Peyer's patch (tissue), 4 donors: ENCODE measurements at regions not wholly inside any gene's neighbourhood (a gene's known extent, or its start where the extent isn't known, plus 50 kb on each side); places are given as distances from the start of the nearest gene placed in this dataset.

Experiments used
- DNase-seq, 3 donors: peaks; one replicate each; pipeline ENCODE4 v3.0.0-alpha.2; 2017 to 2019
- H3K27ac ChIP-seq, 4 donors: fragments of 200-600 bp; sonication (generic); one replicate each; pipeline ENCODE4 v1.5.1; 2016 to 2019
- H3K27me3 ChIP-seq, 2 donors: fragments of 200-600 bp; sonication (generic); one replicate each; pipeline ENCODE4 v1.5.1; 2019
- H3K36me3 ChIP-seq, 3 donors: fragments of 200-600 bp; sonication (generic); one replicate each; pipeline ENCODE4 v1.5.1; 2016 to 2019
- H3K4me1 ChIP-seq, 4 donors: fragments of 200-600 bp; sonication (generic); one replicate each; pipeline ENCODE4 v1.5.1; 2016 to 2019
- H3K4me3 ChIP-seq, 4 donors: fragments of 200-600 bp; sonication (generic); 1 replicate in 3 of 4; 2 replicates in 1 of 4; pipeline ENCODE4 v1.5.1; 2016 to 2019; ENCODE audit warnings: mild to moderate bottlenecking in 1 of 4
- H3K9me3 ChIP-seq, 4 donors: fragments of 200-600 bp; sonication (generic); one replicate each; pipeline ENCODE4 v1.5.1; 2016 to 2019; ENCODE audit warnings: mild to moderate bottlenecking in 1 of 4
- POLR2A ChIP-seq, 2 donors: fragments of 450-650 bp; IDR thresholded peaks; one replicate each; pipeline ENCODE4 v1.5.1; 2017; ENCODE audit warnings: antibody characterized with exemption in 2 of 2, mild to moderate bottlenecking in 2 of 2, moderate library complexity in 2 of 2
- TF ChIP-seq, protein P1 (sequence below), 6 experiments: fragments of 450-650 bp in 4 of 6; fragments of 200-600 bp in 2 of 6; sonication (generic) in 1 of 6; IDR thresholded peaks; one replicate each; pipeline ENCODE4 v1.5.1; 2017 to 2019; ENCODE audit warnings: antibody characterized with exemption in 6 of 6, mild to moderate bottlenecking in 3 of 6, moderate library complexity in 1 of 6

DNA sequence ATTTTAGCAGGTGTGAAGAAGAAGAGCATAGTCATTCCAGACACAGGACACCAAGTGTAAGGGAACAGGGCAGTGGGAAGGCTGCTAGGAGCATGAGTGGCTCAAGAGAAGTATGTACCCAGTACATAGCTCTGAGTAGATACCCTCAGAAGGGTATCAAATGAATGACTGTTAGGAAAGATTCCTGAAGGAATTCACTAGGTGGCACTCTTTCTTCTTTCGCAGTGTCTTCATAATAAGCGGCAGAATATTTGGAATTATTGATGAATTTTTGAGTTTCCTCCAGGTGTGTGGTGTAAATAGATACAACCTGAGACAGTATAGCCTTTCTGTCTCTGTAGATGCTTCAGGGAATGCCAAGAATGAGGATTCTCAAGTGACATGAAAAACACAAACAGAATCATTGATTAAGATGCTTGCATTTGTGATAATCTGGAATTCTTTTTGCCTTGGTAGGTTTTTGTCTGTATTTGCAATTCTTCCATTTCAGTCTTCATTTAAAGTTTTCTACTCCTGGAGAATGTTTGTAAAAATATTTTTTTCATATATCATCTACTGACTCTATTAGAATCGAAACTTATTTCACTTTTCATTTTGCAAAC, 264.3 kb upstream of the RIMS1 start:
- Histone ChIP-seq H3K4me1 (no peaks in the 10 kb centered on the region), H3K9me3 (peaks cover 0 to 4% (median 0%) of the 10 kb centered on the region in 4 donors), H3K27me3 (no peaks in the 10 kb centered on the region), H3K4me3 (no peak overlapping the region), H3K36me3 (no peaks in the 10 kb centered on the region), H3K27ac (no peak overlapping the region)
- no peak for DNase-seq
- TF ChIP-seq, protein P1, sequence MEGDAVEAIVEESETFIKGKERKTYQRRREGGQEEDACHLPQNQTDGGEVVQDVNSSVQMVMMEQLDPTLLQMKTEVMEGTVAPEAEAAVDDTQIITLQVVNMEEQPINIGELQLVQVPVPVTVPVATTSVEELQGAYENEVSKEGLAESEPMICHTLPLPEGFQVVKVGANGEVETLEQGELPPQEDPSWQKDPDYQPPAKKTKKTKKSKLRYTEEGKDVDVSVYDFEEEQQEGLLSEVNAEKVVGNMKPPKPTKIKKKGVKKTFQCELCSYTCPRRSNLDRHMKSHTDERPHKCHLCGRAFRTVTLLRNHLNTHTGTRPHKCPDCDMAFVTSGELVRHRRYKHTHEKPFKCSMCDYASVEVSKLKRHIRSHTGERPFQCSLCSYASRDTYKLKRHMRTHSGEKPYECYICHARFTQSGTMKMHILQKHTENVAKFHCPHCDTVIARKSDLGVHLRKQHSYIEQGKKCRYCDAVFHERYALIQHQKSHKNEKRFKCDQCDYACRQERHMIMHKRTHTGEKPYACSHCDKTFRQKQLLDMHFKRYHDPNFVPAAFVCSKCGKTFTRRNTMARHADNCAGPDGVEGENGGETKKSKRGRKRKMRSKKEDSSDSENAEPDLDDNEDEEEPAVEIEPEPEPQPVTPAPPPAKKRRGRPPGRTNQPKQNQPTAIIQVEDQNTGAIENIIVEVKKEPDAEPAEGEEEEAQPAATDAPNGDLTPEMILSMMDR (IDR thresholded peaks at IDR 0.05) = peak in 3 of 6 experiments; percentile 34 to 50 (median 34)
- TF ChIP-seq POLR2A (IDR thresholded peaks at IDR 0.05) = no peak

DNA sequence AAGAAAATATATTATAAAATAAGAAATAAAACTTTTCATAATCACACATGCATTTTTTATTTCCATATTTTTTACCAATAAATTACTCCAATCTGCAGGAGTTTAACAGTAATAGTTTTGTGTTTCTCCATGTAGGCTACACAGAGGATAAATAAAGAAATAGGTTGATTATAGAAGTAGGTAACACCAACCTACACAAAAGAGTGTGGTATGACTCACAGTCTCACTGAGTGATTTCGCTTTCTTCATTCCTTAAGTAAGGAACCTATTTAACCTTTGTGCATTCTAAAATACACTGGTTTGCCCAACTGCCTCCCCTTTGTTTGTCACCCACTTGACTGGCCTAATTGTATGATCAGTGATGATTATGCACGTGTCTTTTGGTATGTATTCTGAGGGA, 244.2 kb upstream of the RIMS1 start:
- H3K36me3 ChIP-seq = no peaks in the 10 kb centered on the region
- DNase-seq = no peak
- no peaks in the 10 kb centered on the region for H3K27me3 ChIP-seq
- H3K4me1 ChIP-seq = no peaks in the 10 kb centered on the region
- no peak overlapping the region for H3K4me3 ChIP-seq
- H3K27ac ChIP-seq = no peak overlapping the region
- no peak for TF ChIP-seq POLR2A (IDR thresholded peaks at IDR 0.05)
- TF ChIP-seq, protein P1 (IDR thresholded peaks at IDR 0.05) = no peak
- no peaks in the 10 kb centered on the region for H3K9me3 ChIP-seq

DNA sequence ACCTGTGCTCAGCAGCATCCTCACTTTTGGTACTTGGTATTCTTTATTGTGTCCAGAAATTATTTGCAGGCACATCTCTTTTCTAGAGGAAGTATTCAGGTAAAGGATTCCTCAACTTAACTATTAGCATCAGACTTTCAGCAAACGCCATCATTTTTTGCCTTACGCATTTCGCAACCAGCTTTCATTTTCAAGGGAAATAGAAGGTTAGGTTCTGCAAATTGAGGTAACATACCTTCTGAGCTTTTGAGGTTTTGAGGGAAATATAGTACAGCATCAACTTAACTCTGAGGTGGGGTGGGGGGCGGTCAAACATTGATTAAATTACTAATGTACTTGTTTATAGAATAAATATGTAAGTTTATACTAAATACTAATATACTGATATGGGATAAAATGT, 243.6 kb upstream of the RIMS1 start:
- no peaks in the 10 kb centered on the region for H3K27me3 ChIP-seq
- H3K4me1 ChIP-seq = no peaks in the 10 kb centered on the region
- no peaks in the 10 kb centered on the region for H3K9me3 ChIP-seq
- H3K36me3 ChIP-seq = no peaks in the 10 kb centered on the region
- TF ChIP-seq, protein P1 (IDR thresholded peaks at IDR 0.05) = no peak
- TF ChIP-seq POLR2A (IDR thresholded peaks at IDR 0.05) = no peak
- DNase-seq = no peak
- H3K4me3 ChIP-seq = no peak overlapping the region
- H3K27ac ChIP-seq = no peak overlapping the region

DNA sequence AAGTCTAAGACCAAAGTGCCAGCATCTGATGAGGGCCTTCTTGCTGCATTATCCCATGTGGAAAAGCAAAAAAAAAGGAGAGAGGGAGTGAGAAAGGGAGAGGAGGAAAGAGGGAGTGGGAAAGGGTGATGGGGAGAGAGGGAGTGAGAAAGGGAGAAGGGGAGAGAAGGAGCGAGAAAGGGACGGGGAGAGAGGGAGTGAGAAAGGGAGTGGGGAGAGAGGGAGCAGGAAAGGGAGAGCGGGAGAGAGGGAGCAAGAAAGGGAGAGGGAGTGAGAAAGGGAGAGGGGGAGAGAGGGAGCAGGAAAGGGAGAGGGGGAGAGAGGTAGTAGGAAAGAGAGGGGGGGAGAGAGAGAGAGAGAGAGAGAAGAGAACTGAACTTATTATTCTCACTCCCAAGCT, 241.1 kb upstream of the RIMS1 start:
- no peaks in the 10 kb centered on the region for H3K36me3 ChIP-seq
- DNase-seq = no peak
- H3K27ac ChIP-seq = no peak overlapping the region
- H3K4me1 ChIP-seq = no peaks in the 10 kb centered on the region
- no peaks in the 10 kb centered on the region for H3K9me3 ChIP-seq
- TF ChIP-seq, protein P1 (IDR thresholded peaks at IDR 0.05) = no peak
- TF ChIP-seq POLR2A (IDR thresholded peaks at IDR 0.05) = no peak
- no peaks in the 10 kb centered on the region for H3K27me3 ChIP-seq
- H3K4me3 ChIP-seq = no peak overlapping the region

DNA sequence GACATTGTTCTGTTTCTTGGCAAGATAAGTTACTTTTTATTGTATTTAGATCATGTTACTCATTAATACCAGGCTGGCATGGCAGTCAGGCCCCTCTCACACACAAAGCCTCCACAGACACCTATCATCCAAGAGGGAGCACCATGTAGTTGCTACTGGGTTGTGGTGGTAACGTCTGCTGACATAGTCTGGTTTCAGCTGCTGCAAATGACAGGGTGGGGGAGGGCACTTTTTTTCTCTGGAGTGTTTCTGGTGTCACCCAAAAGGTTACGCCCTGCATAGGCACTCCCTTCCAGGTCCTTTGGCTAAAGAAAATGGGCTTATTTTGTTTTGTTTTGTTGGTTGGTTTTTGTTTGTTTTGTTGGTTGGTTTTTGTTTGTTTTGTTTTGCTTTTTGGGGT, 236.4 kb upstream of the RIMS1 start:
- no peak for TF ChIP-seq POLR2A (IDR thresholded peaks at IDR 0.05)
- TF ChIP-seq, protein P1 (IDR thresholded peaks at IDR 0.05) = no peak
- H3K4me1 ChIP-seq = no peaks in the 10 kb centered on the region
- H3K4me3 ChIP-seq = no peak overlapping the region
- DNase-seq = no peak
- H3K27ac ChIP-seq = no peak overlapping the region
- no peaks in the 10 kb centered on the region for H3K36me3 ChIP-seq
- H3K27me3 ChIP-seq = no peaks in the 10 kb centered on the region
- no peaks in the 10 kb centered on the region for H3K9me3 ChIP-seq

DNA sequence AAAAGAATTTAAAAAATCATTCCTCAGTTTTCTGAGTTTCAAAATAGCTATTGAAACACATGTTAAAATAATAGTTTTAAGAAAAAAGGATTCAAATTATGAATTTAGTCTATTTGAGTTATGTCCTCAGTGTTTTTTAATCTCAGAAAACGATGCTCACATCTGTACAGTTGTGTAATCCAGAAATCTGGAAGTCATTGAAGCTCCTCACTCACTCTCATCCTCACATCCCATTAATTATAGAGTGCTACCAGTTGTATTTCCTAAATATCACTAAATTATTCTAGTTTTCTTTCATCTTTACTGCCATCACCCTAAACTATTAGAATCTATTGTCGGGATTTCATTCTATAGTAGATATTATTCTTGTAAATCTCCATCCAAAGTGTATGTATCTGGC, 234.7 kb upstream of the RIMS1 start:
- TF ChIP-seq POLR2A (IDR thresholded peaks at IDR 0.05) = no peak
- TF ChIP-seq, protein P1 (IDR thresholded peaks at IDR 0.05) = no peak
- DNase-seq = no peak
- no peaks in the 10 kb centered on the region for H3K27me3 ChIP-seq
- H3K9me3 ChIP-seq = no peaks in the 10 kb centered on the region
- no peak overlapping the region for H3K27ac ChIP-seq
- H3K36me3 ChIP-seq = no peaks in the 10 kb centered on the region
- no peaks in the 10 kb centered on the region for H3K4me1 ChIP-seq
- H3K4me3 ChIP-seq = no peak overlapping the region
